ENCODE measurements at regions not wholly inside any gene's neighbourhood (a gene's known extent, or its start where the extent isn't known, plus 50 kb on each side); places are given as distances from the start of the nearest gene placed in this dataset.

- no peak overlapping the region for H2AFZ ChIP-seq (ENCODE audit: insufficient read depth, low read length, poor library complexity)
- no peak overlapping the region for H2BK5ac ChIP-seq (ENCODE audit: low read depth, low read length, poor library complexity)
- H3K4me2 ChIP-seq (ENCODE audit: low read length), result no peak overlapping the region
- no peaks in the 10 kb centered on the region for H3K27me3 ChIP-seq (ENCODE audit: insufficient read depth, low read length)
- no peak overlapping the region for H4K8ac ChIP-seq (ENCODE audit: low read depth, low read length)
- no peaks in the 10 kb centered on the region for H3K36me3 ChIP-seq (ENCODE audit: control insufficient read depth in 1 of 2, insufficient read depth in 2 of 2, low read length in 2 of 2)
- H3K14ac ChIP-seq (ENCODE audit: low read length), result no peak overlapping the region
- DNase-seq, result no peak
- H3K4ac ChIP-seq (ENCODE audit: low read depth, low read length), result no peak overlapping the region
- H3K4me1 ChIP-seq (ENCODE audit: control insufficient read depth in 1 of 2, insufficient read depth in 2 of 2, low read length in 2 of 2), result no peaks in the 10 kb centered on the region
- WGBS (ENCODE audit: extremely low coverage, insufficient coverage, insufficient read length), result no CpG with 5 or more reads among the region's 6 CpGs
- H2BK12ac ChIP-seq (ENCODE audit: low read length), result no peak overlapping the region
- H3K27ac ChIP-seq (ENCODE audit: low read depth, low read length), result no peak overlapping the region
- no peak overlapping the region for H2AK5ac ChIP-seq (ENCODE audit: low read length)
- H3K79me1 ChIP-seq (ENCODE audit: low read length), result no peaks in the 10 kb centered on the region
- no peak overlapping the region for H2BK120ac ChIP-seq (ENCODE audit: insufficient read depth, low read length, poor library complexity)
- H3K4me3 ChIP-seq (ENCODE audit: low read depth, low read length), result no peak overlapping the region
- no peaks in the 10 kb centered on the region for H3K9me3 ChIP-seq (ENCODE audit: insufficient read depth, low read depth, low read length)
- H3K18ac ChIP-seq (ENCODE audit: low read length), result no peak overlapping the region
- no peak overlapping the region for H4K12ac ChIP-seq (ENCODE audit: low read depth, low read length)
- H3K23ac ChIP-seq (ENCODE audit: low read length), result no peak overlapping the region
- H3K9ac ChIP-seq (ENCODE audit: low read length), result no peak overlapping the region
- no peak overlapping the region for H4K91ac ChIP-seq (ENCODE audit: low read depth, low read length)
- no peaks in the 10 kb centered on the region for H3K79me2 ChIP-seq (ENCODE audit: control insufficient read depth, insufficient read depth, low read length, poor library complexity)
These were observed 481.4 kb downstream of the CDK5RAP2 start for GRCh38 chr9:120098584-120098983.

GRCh38 chr9:120091206-120091605, 488.8 kb downstream of the CDK5RAP2 start:
- Histone ChIP-seq H3K14ac (ENCODE audit: low read length) (no peak overlapping the region), H2BK12ac (ENCODE audit: low read length) (no peak overlapping the region), H2BK120ac (ENCODE audit: insufficient read depth, low read length, poor library complexity) (no peak overlapping the region), H4K8ac (ENCODE audit: low read depth, low read length) (no peak overlapping the region), H3K23ac (ENCODE audit: low read length) (no peak overlapping the region), H3K18ac (ENCODE audit: low read length) (no peak overlapping the region), H3K4me3 (ENCODE audit: low read depth, low read length) (no peak overlapping the region), H3K4me1 (ENCODE audit: control insufficient read depth in 1 of 2, insufficient read depth in 2 of 2, low read length in 2 of 2) (no peaks in the 10 kb centered on the region), H3K9ac (ENCODE audit: low read length) (no peak overlapping the region), H2BK5ac (ENCODE audit: low read depth, low read length, poor library complexity) (no peak overlapping the region), H3K4me2 (ENCODE audit: low read length) (no peak overlapping the region), H3K4ac (ENCODE audit: low read depth, low read length) (no peak overlapping the region), H3K36me3 (ENCODE audit: control insufficient read depth in 1 of 2, insufficient read depth in 2 of 2, low read length in 2 of 2) (no peaks in the 10 kb centered on the region), H3K27ac (ENCODE audit: low read depth, low read length) (no peak overlapping the region), H4K91ac (ENCODE audit: low read depth, low read length) (no peak overlapping the region), H3K79me2 (ENCODE audit: control insufficient read depth, insufficient read depth, low read length, poor library complexity) (no peaks in the 10 kb centered on the region), H3K79me1 (ENCODE audit: low read length) (no peaks in the 10 kb centered on the region), H4K12ac (ENCODE audit: low read depth, low read length) (no peak overlapping the region), H2AFZ (ENCODE audit: insufficient read depth, low read length, poor library complexity) (no peak overlapping the region), H3K9me3 (ENCODE audit: insufficient read depth, low read depth, low read length) (peaks cover 2% of the 10 kb centered on the region), H3K27me3 (ENCODE audit: insufficient read depth, low read length) (no peaks in the 10 kb centered on the region), H2AK5ac (ENCODE audit: low read length) (no peak overlapping the region)
- no peak for DNase-seq
- WGBS (ENCODE audit: extremely low coverage, insufficient coverage, insufficient read length), result no CpG with 5 or more reads among the region's 3 CpGs

- Histone ChIP-seq H4K12ac (ENCODE audit: low read depth, low read length) (no peak overlapping the region), H3K4me1 (ENCODE audit: control insufficient read depth in 1 of 2, insufficient read depth in 2 of 2, low read length in 2 of 2) (no peaks in the 10 kb centered on the region), H2BK12ac (ENCODE audit: low read length) (no peak overlapping the region), H3K27ac (ENCODE audit: low read depth, low read length) (no peak overlapping the region), H3K14ac (ENCODE audit: low read length) (no peak overlapping the region), H4K8ac (ENCODE audit: low read depth, low read length) (no peak overlapping the region), H4K91ac (ENCODE audit: low read depth, low read length) (no peak overlapping the region), H3K4me3 (ENCODE audit: low read depth, low read length) (no peak overlapping the region), H2AK5ac (ENCODE audit: low read length) (no peak overlapping the region), H3K79me1 (ENCODE audit: low read length) (no peaks in the 10 kb centered on the region), H2AFZ (ENCODE audit: insufficient read depth, low read length, poor library complexity) (no peak overlapping the region), H3K4ac (ENCODE audit: low read depth, low read length) (no peak overlapping the region), H3K79me2 (ENCODE audit: control insufficient read depth, insufficient read depth, low read length, poor library complexity) (no peaks in the 10 kb centered on the region), H2BK120ac (ENCODE audit: insufficient read depth, low read length, poor library complexity) (no peak overlapping the region), H3K18ac (ENCODE audit: low read length) (no peak overlapping the region), H3K27me3 (ENCODE audit: insufficient read depth, low read length) (no peaks in the 10 kb centered on the region), H3K23ac (ENCODE audit: low read length) (no peak overlapping the region), H3K36me3 (ENCODE audit: control insufficient read depth in 1 of 2, insufficient read depth in 2 of 2, low read length in 2 of 2) (no peaks in the 10 kb centered on the region), H2BK5ac (ENCODE audit: low read depth, low read length, poor library complexity) (no peak overlapping the region), H3K9me3 (ENCODE audit: insufficient read depth, low read depth, low read length) (no peaks in the 10 kb centered on the region), H3K9ac (ENCODE audit: low read length) (no peak overlapping the region), H3K4me2 (ENCODE audit: low read length) (no peak overlapping the region)
- WGBS (ENCODE audit: extremely low coverage, insufficient coverage, insufficient read length), result no CpG with 5 or more reads among the region's 8 CpGs
- no peak for DNase-seq
These were observed 499.1 kb downstream of the CDK5RAP2 start for GRCh38 chr9:120080849-120081248.

GRCh38 chr9:120078112-120078511, 501.9 kb downstream of the CDK5RAP2 start:
- H4K91ac ChIP-seq (ENCODE audit: low read depth, low read length), result no peak overlapping the region
- H3K4me1 ChIP-seq (ENCODE audit: control insufficient read depth in 1 of 2, insufficient read depth in 2 of 2, low read length in 2 of 2), result no peaks in the 10 kb centered on the region
- no peak overlapping the region for H3K18ac ChIP-seq (ENCODE audit: low read length)
- no peak for DNase-seq
- no peak overlapping the region for H2BK120ac ChIP-seq (ENCODE audit: insufficient read depth, low read length, poor library complexity)
- H4K8ac ChIP-seq (ENCODE audit: low read depth, low read length), result no peak overlapping the region
- H3K14ac ChIP-seq (ENCODE audit: low read length), result no peak overlapping the region
- no peak overlapping the region for H3K4me2 ChIP-seq (ENCODE audit: low read length)
- H3K27ac ChIP-seq (ENCODE audit: low read depth, low read length), result no peak overlapping the region
- no CpG with 5 or more reads among the region's 2 CpGs for WGBS (ENCODE audit: extremely low coverage, insufficient coverage, insufficient read length)
- no peak overlapping the region for H4K12ac ChIP-seq (ENCODE audit: low read depth, low read length)
- H3K27me3 ChIP-seq (ENCODE audit: insufficient read depth, low read length), result no peaks in the 10 kb centered on the region
- no peak overlapping the region for H3K9ac ChIP-seq (ENCODE audit: low read length)
- no peak overlapping the region for H2AFZ ChIP-seq (ENCODE audit: insufficient read depth, low read length, poor library complexity)
- H3K4ac ChIP-seq (ENCODE audit: low read depth, low read length), result no peak overlapping the region
- H3K9me3 ChIP-seq (ENCODE audit: insufficient read depth, low read depth, low read length), result no peaks in the 10 kb centered on the region
- no peaks in the 10 kb centered on the region for H3K36me3 ChIP-seq (ENCODE audit: control insufficient read depth in 1 of 2, insufficient read depth in 2 of 2, low read length in 2 of 2)
- no peak overlapping the region for H2BK12ac ChIP-seq (ENCODE audit: low read length)
- H3K23ac ChIP-seq (ENCODE audit: low read length), result no peak overlapping the region
- H2AK5ac ChIP-seq (ENCODE audit: low read length), result no peak overlapping the region
- H2BK5ac ChIP-seq (ENCODE audit: low read depth, low read length, poor library complexity), result no peak overlapping the region
- H3K79me2 ChIP-seq (ENCODE audit: control insufficient read depth, insufficient read depth, low read length, poor library complexity), result no peaks in the 10 kb centered on the region
- no peak overlapping the region for H3K4me3 ChIP-seq (ENCODE audit: low read depth, low read length)
- no peaks in the 10 kb centered on the region for H3K79me1 ChIP-seq (ENCODE audit: low read length)

All from trophoblast cell (in vitro differentiated cells and primary cell).